ENCODE measurements at regions not wholly inside any gene's neighbourhood (a gene's known extent, or its start where the extent isn't known, plus 50 kb on each side); places are given as distances from the start of the nearest gene placed in this dataset.

GRCh38 chr1:234955107-234955731, 173.4 kb downstream of the TOMM20 start (continued):
- TF ChIP-seq ZBTB33 (CRISPR knock-in tag; IDR thresholded peaks at IDR 0.05) (0 out of 2 replicates have a peak, but pooled peaks have one; percentile 24), ESRRB (CRISPR knock-in tag; IDR thresholded peaks at IDR 0.05; ENCODE audit: borderline replicate concordance) (no peak), ZNF280A (IDR thresholded peaks at IDR 0.05; ENCODE audit: low read depth, partially characterized antibody) (no peak), FOXA1 (IDR thresholded peaks at IDR 0.05; ENCODE audit: borderline replicate concordance) (no peak), RB1 (IDR thresholded peaks at IDR 0.05; ENCODE audit: low read depth) (no peak), SMAD2 (IDR thresholded peaks at IDR 0.05; ENCODE audit: low read depth, low read length) (no peak), PTRF (tag; IDR thresholded peaks at IDR 0.05) (no peak), KAT7 (CRISPR knock-in tag; IDR thresholded peaks at IDR 0.05; ENCODE audit: borderline replicate concordance) (peak; percentile 49; the same call in 1 of the 2 replicates), ZNF740 (CRISPR knock-in tag; IDR thresholded peaks at IDR 0.05) (no peak), ZNF740 (tag; IDR thresholded peaks at IDR 0.05) (no peak), ATF3 (IDR thresholded peaks at IDR 0.05) (no peak), ATF3 (CRISPR knock-in tag; conservative IDR thresholded peaks at IDR 0.05) (no peak), CREBBP (IDR thresholded peaks at IDR 0.05; ENCODE audit: low read depth, low read length) (no peak), ETV5 (CRISPR knock-in tag; IDR thresholded peaks at IDR 0.05; ENCODE audit: low read depth) (0 out of 2 replicates have a peak, but pooled peaks have one; percentile 31), NR4A1 (CRISPR knock-in tag; IDR thresholded peaks at IDR 0.05) (no peak), NR4A1 (tag; IDR thresholded peaks at IDR 0.05) (0 out of 2 replicates have a peak, but pooled peaks have one; percentile 30), GABPB2 (CRISPR knock-in tag; conservative IDR thresholded peaks at IDR 0.05) (no peak), ZNF583 (CRISPR knock-in tag; IDR thresholded peaks at IDR 0.05) (no peak), HNRNPH1 (optimal IDR thresholded peaks at IDR 0.05; ENCODE audit: low read depth, low read length) (no peak), MTA3 (IDR thresholded peaks at IDR 0.05; ENCODE audit: borderline replicate concordance) (0 out of 2 replicates have a peak, but pooled peaks have one; percentile 30), CEBPG (CRISPR knock-in tag; IDR thresholded peaks at IDR 0.05) (no peak), CEBPG (tag; conservative IDR thresholded peaks at IDR 0.05 in 1 of 2, IDR thresholded peaks at IDR 0.05 in 1 of 2) (no peak), USF1 (CRISPR knock-in tag; IDR thresholded peaks at IDR 0.05) (no peak)

Measured in K562 (cell line).